ENCODE measurements at regions not wholly inside any gene's neighbourhood (a gene's known extent, or its start where the extent isn't known, plus 50 kb on each side); places are given as distances from the start of the nearest gene placed in this dataset.

DNA sequence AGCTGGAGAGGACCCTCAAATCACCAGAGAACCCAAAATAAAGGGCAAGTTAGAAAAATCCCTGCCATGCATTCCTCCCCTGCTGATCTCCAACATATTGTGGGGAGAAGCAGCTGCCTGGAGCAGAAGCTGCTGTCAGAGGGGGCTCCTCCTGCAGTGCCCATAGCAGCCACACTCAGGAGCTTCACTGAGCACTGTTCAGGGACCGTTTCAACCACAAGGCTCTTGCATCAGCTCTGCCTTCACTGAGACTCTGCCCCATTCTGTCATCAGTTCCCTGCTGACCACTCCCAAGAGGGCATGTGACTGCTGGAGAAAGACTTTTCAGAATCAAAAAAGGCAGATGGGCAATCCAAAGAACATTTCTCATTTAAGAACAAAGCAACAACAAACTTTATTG lies 392.7 kb downstream of the GALC start:
- H3K4me1 ChIP-seq (ENCODE audit: insufficient read depth): no peaks in the 10 kb centered on the region
- H3K9me3 ChIP-seq (ENCODE audit: low read depth): no peaks in the 10 kb centered on the region
- DNase-seq (ENCODE audit: low spot score): no peak
- H3K79me2 ChIP-seq: no peaks in the 10 kb centered on the region
- no peak overlapping the region for H3K27ac ChIP-seq
- no peak overlapping the region for H2AFZ ChIP-seq
- no peak overlapping the region for H3K4me2 ChIP-seq
- H3K9me2 ChIP-seq (replicated peaks; ENCODE audit: insufficient read depth): no peaks in the 10 kb centered on the region
- no peak for TF ChIP-seq EZH2 (IDR thresholded peaks at IDR 0.05; ENCODE audit: borderline replicate concordance)
- TF ChIP-seq CTCF (IDR thresholded peaks at IDR 0.05; ENCODE audit: poor library complexity): no peak
- no peaks in the 10 kb centered on the region for H3K27me3 ChIP-seq
- no peaks in the 10 kb centered on the region for H4K20me1 ChIP-seq (ENCODE audit: insufficient read depth, poor library complexity, severe bottlenecking)
- H3K36me3 ChIP-seq (replicated peaks; ENCODE audit: insufficient read depth, low read depth): no peaks in the 10 kb centered on the region
- H3K4me3 ChIP-seq: no peak overlapping the region
- WGBS (ENCODE audit: low lambda C conversion rate, missing lambda C conversion rate): 60% methylated on average over 1 of the region's 1 CpG

DNA sequence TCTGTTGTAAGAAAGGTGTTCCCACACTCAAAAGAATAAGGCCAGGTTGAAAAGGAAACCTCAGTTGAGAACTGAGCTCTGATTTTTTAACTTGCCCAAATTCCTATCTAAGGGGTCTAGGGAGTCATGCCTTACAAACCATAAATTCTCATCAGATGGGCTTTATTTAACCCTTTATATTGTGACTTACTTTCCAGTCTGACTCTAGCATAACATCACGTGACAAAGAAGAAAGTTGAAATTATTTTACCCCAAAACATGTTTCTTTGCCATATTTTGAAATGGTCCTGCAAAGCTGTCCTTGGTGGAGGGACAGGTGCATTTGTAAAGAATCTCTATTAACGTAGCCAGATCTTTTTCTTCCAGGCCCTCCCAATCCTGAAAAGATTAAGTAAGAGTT lies 411.7 kb downstream of the GALC start:
- WGBS (ENCODE audit: low lambda C conversion rate, missing lambda C conversion rate): 77% methylated on average over 2 of the region's 2 CpGs
- no peak overlapping the region for H3K4me3 ChIP-seq

DNA sequence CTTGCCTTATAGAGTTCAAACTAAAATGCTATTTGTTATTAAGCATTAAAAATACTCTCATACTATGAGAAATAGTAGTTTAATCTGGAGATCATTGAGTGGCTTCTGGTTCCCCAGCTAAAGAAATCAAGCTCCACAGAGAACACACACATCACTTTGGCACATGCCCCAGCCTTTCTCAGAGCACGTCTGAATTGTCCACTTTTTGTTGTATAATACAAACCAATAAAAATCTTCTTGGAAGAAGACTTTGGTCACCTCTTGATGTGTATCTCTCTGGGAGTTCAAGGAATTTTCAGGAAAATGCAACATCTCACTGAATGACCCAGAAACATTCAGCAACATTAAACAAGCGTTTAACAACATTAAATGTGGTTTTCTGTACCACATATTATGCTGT lies 413.9 kb downstream of the GALC start:
- Histone ChIP-seq H3K9me2 (replicated peaks; ENCODE audit: insufficient read depth) (no peaks in the 10 kb centered on the region), H3K79me2 (no peaks in the 10 kb centered on the region), H2AFZ (no peak overlapping the region), H4K20me1 (ENCODE audit: insufficient read depth, poor library complexity, severe bottlenecking) (no peaks in the 10 kb centered on the region), H3K36me3 (replicated peaks; ENCODE audit: insufficient read depth, low read depth) (no peaks in the 10 kb centered on the region), H3K4me1 (ENCODE audit: insufficient read depth) (peaks cover 3% of the 10 kb centered on the region), H3K9me3 (ENCODE audit: low read depth) (no peaks in the 10 kb centered on the region), H3K4me2 (no peak overlapping the region), H3K27me3 (no peaks in the 10 kb centered on the region), H3K27ac (no peak overlapping the region), H3K4me3 (no peak overlapping the region)
- no peak for DNase-seq (ENCODE audit: low spot score)
- TF ChIP-seq EZH2phosphoT487 (IDR thresholded peaks at IDR 0.05; ENCODE audit: low read depth, severe bottlenecking, unreplicated experiment): no peak
- no peak for TF ChIP-seq EZH2 (IDR thresholded peaks at IDR 0.05; ENCODE audit: borderline replicate concordance)
- no peak for TF ChIP-seq CTCF (IDR thresholded peaks at IDR 0.05; ENCODE audit: poor library complexity)
- WGBS (ENCODE audit: low lambda C conversion rate, missing lambda C conversion rate): 54% methylated on average over 2 of the region's 2 CpGs

More for the DNA sequence above, 411.7 kb downstream of the GALC start:
- H3K4me2 ChIP-seq: no peak overlapping the region
- no peaks in the 10 kb centered on the region for H3K27me3 ChIP-seq
- H3K36me3 ChIP-seq (replicated peaks; ENCODE audit: insufficient read depth, low read depth): no peaks in the 10 kb centered on the region
- no peaks in the 10 kb centered on the region for H3K9me3 ChIP-seq (ENCODE audit: low read depth)
- TF ChIP-seq EZH2phosphoT487 (IDR thresholded peaks at IDR 0.05; ENCODE audit: low read depth, severe bottlenecking, unreplicated experiment) (no peak), CTCF (IDR thresholded peaks at IDR 0.05; ENCODE audit: poor library complexity) (no peak), EZH2 (IDR thresholded peaks at IDR 0.05; ENCODE audit: borderline replicate concordance) (no peak)
- H2AFZ ChIP-seq: no peak overlapping the region
- DNase-seq (ENCODE audit: low spot score): no peak
- H3K4me1 ChIP-seq (ENCODE audit: insufficient read depth): peaks cover 3% of the 10 kb centered on the region
- H3K27ac ChIP-seq: no peak overlapping the region
- H3K79me2 ChIP-seq: no peaks in the 10 kb centered on the region
- no peaks in the 10 kb centered on the region for H4K20me1 ChIP-seq (ENCODE audit: insufficient read depth, poor library complexity, severe bottlenecking)
- no peaks in the 10 kb centered on the region for H3K9me2 ChIP-seq (replicated peaks; ENCODE audit: insufficient read depth)

DNA sequence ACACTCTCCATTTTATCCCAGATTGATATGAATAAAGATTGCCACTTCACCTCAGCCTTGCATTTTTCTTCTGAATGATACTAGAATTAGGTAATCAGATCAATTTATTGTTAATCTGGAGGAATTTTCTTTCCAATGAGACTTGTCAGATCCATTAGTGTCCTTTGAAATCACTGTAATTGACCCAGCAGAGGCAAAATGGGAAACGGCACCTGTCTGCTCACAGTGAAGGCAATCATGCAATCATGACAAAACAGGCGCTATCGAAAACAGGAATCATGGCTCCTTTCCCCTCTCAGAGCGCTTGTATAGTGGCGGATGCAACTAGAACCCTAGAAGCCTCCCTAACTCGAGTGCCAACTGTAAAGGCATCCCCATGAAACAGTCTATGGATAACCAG lies 417.6 kb downstream of the GALC start:
- Histone ChIP-seq H3K9me2 (replicated peaks; ENCODE audit: insufficient read depth) (no peaks in the 10 kb centered on the region), H4K20me1 (ENCODE audit: insufficient read depth, poor library complexity, severe bottlenecking) (no peaks in the 10 kb centered on the region), H3K27me3 (no peaks in the 10 kb centered on the region), H3K9me3 (ENCODE audit: low read depth) (no peaks in the 10 kb centered on the region), H3K4me2 (no peak overlapping the region), H3K79me2 (no peaks in the 10 kb centered on the region), H3K27ac (no peak overlapping the region), H3K4me1 (ENCODE audit: insufficient read depth) (peaks cover 3% of the 10 kb centered on the region), H2AFZ (no peak overlapping the region), H3K36me3 (replicated peaks; ENCODE audit: insufficient read depth, low read depth) (no peaks in the 10 kb centered on the region), H3K4me3 (no peak overlapping the region)
- 92% methylated on average over 6 of the region's 6 CpGs for WGBS (ENCODE audit: low lambda C conversion rate, missing lambda C conversion rate)
- no peak for DNase-seq (ENCODE audit: low spot score)
- no peak for TF ChIP-seq EZH2phosphoT487 (IDR thresholded peaks at IDR 0.05; ENCODE audit: low read depth, severe bottlenecking, unreplicated experiment)
- TF ChIP-seq EZH2 (IDR thresholded peaks at IDR 0.05; ENCODE audit: borderline replicate concordance): no peak
- TF ChIP-seq CTCF (IDR thresholded peaks at IDR 0.05; ENCODE audit: poor library complexity): no peak

Measured in hepatocyte (in vitro differentiated cells).